ENCODE measurements at regions not wholly inside any gene's neighbourhood (a gene's known extent, or its start where the extent isn't known, plus 50 kb on each side); places are given as distances from the start of the nearest gene placed in this dataset.

- H3K36me3 ChIP-seq (ENCODE audit: insufficient read depth, low read length), result no peaks in the 10 kb centered on the region
- H3K4me3 ChIP-seq (ENCODE audit: insufficient read depth, low read depth, low read length), result no peak overlapping the region
- no peak overlapping the region for H3K4me2 ChIP-seq (ENCODE audit: low read length)
- no peak overlapping the region for H2AFZ ChIP-seq (ENCODE audit: low read depth, low read length)
- no peak overlapping the region for H3K9ac ChIP-seq (ENCODE audit: low read length)
- Mint-ChIP-seq H3K9me3 (ENCODE audit: unreplicated experiment) (no peaks in the 10 kb centered on the region), H3K27me3 (ENCODE audit: low read depth, unreplicated experiment) (no peaks in the 10 kb centered on the region), H3K4me3 (ENCODE audit: unreplicated experiment) (no peak overlapping the region), H3K36me3 (ENCODE audit: low read depth, unreplicated experiment) (no peaks in the 10 kb centered on the region), H3K27ac (ENCODE audit: unreplicated experiment) (no peak overlapping the region), H3K4me1 (ENCODE audit: low read depth, unreplicated experiment) (no peaks in the 10 kb centered on the region)
- H3K27ac ChIP-seq (ENCODE audit: low read depth, low read length), result no peak overlapping the region
- H3K79me2 ChIP-seq (ENCODE audit: insufficient read depth, low read length), result no peaks in the 10 kb centered on the region
- H3K4me1 ChIP-seq (ENCODE audit: insufficient read depth, low read length), result no peaks in the 10 kb centered on the region
- no peaks in the 10 kb centered on the region for H3K9me3 ChIP-seq (ENCODE audit: insufficient read depth, low read depth, low read length)
- DNase-seq (ENCODE audit: low read depth) (no peak), FAIRE-seq (no peak)
- no peaks in the 10 kb centered on the region for H4K20me1 ChIP-seq (ENCODE audit: insufficient read depth, low read length)
- no peaks in the 10 kb centered on the region for H3K27me3 ChIP-seq (ENCODE audit: insufficient read depth, low read length)
- TF ChIP-seq, protein P1, sequence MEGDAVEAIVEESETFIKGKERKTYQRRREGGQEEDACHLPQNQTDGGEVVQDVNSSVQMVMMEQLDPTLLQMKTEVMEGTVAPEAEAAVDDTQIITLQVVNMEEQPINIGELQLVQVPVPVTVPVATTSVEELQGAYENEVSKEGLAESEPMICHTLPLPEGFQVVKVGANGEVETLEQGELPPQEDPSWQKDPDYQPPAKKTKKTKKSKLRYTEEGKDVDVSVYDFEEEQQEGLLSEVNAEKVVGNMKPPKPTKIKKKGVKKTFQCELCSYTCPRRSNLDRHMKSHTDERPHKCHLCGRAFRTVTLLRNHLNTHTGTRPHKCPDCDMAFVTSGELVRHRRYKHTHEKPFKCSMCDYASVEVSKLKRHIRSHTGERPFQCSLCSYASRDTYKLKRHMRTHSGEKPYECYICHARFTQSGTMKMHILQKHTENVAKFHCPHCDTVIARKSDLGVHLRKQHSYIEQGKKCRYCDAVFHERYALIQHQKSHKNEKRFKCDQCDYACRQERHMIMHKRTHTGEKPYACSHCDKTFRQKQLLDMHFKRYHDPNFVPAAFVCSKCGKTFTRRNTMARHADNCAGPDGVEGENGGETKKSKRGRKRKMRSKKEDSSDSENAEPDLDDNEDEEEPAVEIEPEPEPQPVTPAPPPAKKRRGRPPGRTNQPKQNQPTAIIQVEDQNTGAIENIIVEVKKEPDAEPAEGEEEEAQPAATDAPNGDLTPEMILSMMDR (IDR thresholded peaks at IDR 0.05; ENCODE audit: insufficient read depth, low read depth, low read length), result no peak
- no peak for TF ChIP-seq EZH2 (IDR thresholded peaks at IDR 0.05; ENCODE audit: insufficient read depth, low read length)
Measured at GRCh38 chr16:25523183-25523582, 168.6 kb upstream of the HS3ST4 start.

GRCh38 chr16:25512041-25512440 is 179.7 kb upstream of the HS3ST4 start:
- Histone ChIP-seq H3K36me3 (ENCODE audit: insufficient read depth, low read length) (no peaks in the 10 kb centered on the region), H3K27me3 (ENCODE audit: insufficient read depth, low read length) (no peaks in the 10 kb centered on the region), H3K9me3 (ENCODE audit: insufficient read depth, low read depth, low read length) (no peaks in the 10 kb centered on the region), H3K4me3 (ENCODE audit: insufficient read depth, low read depth, low read length) (no peak overlapping the region), H2AFZ (ENCODE audit: low read depth, low read length) (no peak overlapping the region), H4K20me1 (ENCODE audit: insufficient read depth, low read length) (no peaks in the 10 kb centered on the region), H3K4me2 (ENCODE audit: low read length) (no peak overlapping the region), H3K27ac (ENCODE audit: low read depth, low read length) (no peak overlapping the region), H3K4me1 (ENCODE audit: insufficient read depth, low read length) (no peaks in the 10 kb centered on the region), H3K79me2 (ENCODE audit: insufficient read depth, low read length) (no peaks in the 10 kb centered on the region), H3K9ac (ENCODE audit: low read length) (no peak overlapping the region)
- no peak overlapping the region for H3K4me3 Mint-ChIP-seq (ENCODE audit: unreplicated experiment)
- H3K27me3 Mint-ChIP-seq (ENCODE audit: low read depth, unreplicated experiment), result no peaks in the 10 kb centered on the region
- no peak for TF ChIP-seq EZH2 (IDR thresholded peaks at IDR 0.05; ENCODE audit: insufficient read depth, low read length)
- TF ChIP-seq, protein P1 (IDR thresholded peaks at IDR 0.05; ENCODE audit: insufficient read depth, low read depth, low read length), result no peak
- no peaks in the 10 kb centered on the region for H3K9me3 Mint-ChIP-seq (ENCODE audit: unreplicated experiment)
- DNase-seq (ENCODE audit: low read depth) (no peak), FAIRE-seq (no peak)
- H3K4me1 Mint-ChIP-seq (ENCODE audit: low read depth, unreplicated experiment), result no peaks in the 10 kb centered on the region
- H3K27ac Mint-ChIP-seq (ENCODE audit: unreplicated experiment), result no peak overlapping the region
- H3K36me3 Mint-ChIP-seq (ENCODE audit: low read depth, unreplicated experiment), result no peaks in the 10 kb centered on the region

DNA sequence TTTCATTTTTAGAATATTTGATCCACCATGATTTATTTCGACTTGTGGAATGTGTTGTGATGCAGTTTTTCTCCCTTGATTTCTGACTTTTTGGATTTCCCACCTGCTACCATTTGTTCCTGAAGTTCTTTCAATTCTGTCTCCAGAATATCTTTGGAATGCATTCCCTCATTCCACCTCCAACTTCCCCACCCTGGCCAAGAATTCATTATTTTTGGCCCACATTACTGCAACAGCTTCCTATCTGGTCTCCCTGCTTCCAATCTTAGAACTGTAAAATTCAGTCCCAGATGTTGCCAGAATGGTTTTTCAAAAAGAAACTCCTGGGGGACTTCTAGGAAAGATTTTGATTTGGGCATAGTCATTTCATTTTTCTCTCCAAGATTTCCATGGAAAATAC is 182.3 kb upstream of the HS3ST4 start:
- Histone ChIP-seq H3K79me2 (ENCODE audit: insufficient read depth, low read length) (no peaks in the 10 kb centered on the region), H3K27ac (ENCODE audit: low read depth, low read length) (no peak overlapping the region), H3K36me3 (ENCODE audit: insufficient read depth, low read length) (no peaks in the 10 kb centered on the region), H3K4me2 (ENCODE audit: low read length) (no peak overlapping the region), H3K4me3 (ENCODE audit: insufficient read depth, low read depth, low read length) (no peak overlapping the region), H3K9me3 (ENCODE audit: insufficient read depth, low read depth, low read length) (no peaks in the 10 kb centered on the region), H3K27me3 (ENCODE audit: insufficient read depth, low read length) (no peaks in the 10 kb centered on the region), H3K4me1 (ENCODE audit: insufficient read depth, low read length) (no peaks in the 10 kb centered on the region), H2AFZ (ENCODE audit: low read depth, low read length) (no peak overlapping the region), H3K9ac (ENCODE audit: low read length) (no peak overlapping the region), H4K20me1 (ENCODE audit: insufficient read depth, low read length) (no peaks in the 10 kb centered on the region)
- no peak for TF ChIP-seq EZH2 (IDR thresholded peaks at IDR 0.05; ENCODE audit: insufficient read depth, low read length)
- TF ChIP-seq, protein P1 (IDR thresholded peaks at IDR 0.05; ENCODE audit: insufficient read depth, low read depth, low read length), result no peak
- no peak overlapping the region for H3K27ac Mint-ChIP-seq (ENCODE audit: unreplicated experiment)
- H3K27me3 Mint-ChIP-seq (ENCODE audit: low read depth, unreplicated experiment), result no peaks in the 10 kb centered on the region
- FAIRE-seq (no peak), DNase-seq (ENCODE audit: low read depth) (no peak)
- H3K36me3 Mint-ChIP-seq (ENCODE audit: low read depth, unreplicated experiment), result no peaks in the 10 kb centered on the region
- H3K9me3 Mint-ChIP-seq (ENCODE audit: unreplicated experiment), result peaks cover 3% of the 10 kb centered on the region
- H3K4me1 Mint-ChIP-seq (ENCODE audit: low read depth, unreplicated experiment), result no peaks in the 10 kb centered on the region
- no peak overlapping the region for H3K4me3 Mint-ChIP-seq (ENCODE audit: unreplicated experiment)

Measured in astrocyte (in vitro differentiated cells and primary cell).